ENCODE measurements at regions not wholly inside any gene's neighbourhood (a gene's known extent, or its start where the extent isn't known, plus 50 kb on each side); places are given as distances from the start of the nearest gene placed in this dataset.

GRCh38 chr11:116073854-116074837 lies 569.9 kb upstream of the CADM1 start:
- no peak for DNase-seq (ENCODE audit: low read depth in 4 of 4, low spot score in 2 of 4)

GRCh38 chr11:116072601-116073410 lies 568.6 kb upstream of the CADM1 start:
- no peak for DNase-seq (ENCODE audit: low read depth in 4 of 4, low spot score in 2 of 4)

- DNase-seq (ENCODE audit: low read depth in 4 of 4, low spot score in 2 of 4): no peak
Measured at GRCh38 chr11:116072133-116072532, 567.9 kb upstream of the CADM1 start.

GRCh38 chr11:116071241-116071640 lies 567.0 kb upstream of the CADM1 start:
- DNase-seq (ENCODE audit: low read depth in 4 of 4, low spot score in 2 of 4): no peak

- DNase-seq (ENCODE audit: low read depth in 4 of 4, low spot score in 2 of 4): no peak
Measured at GRCh38 chr11:116070520-116070919, 566.3 kb upstream of the CADM1 start.

GRCh38 chr11:116066777-116067176 lies 562.6 kb upstream of the CADM1 start:
- no peak for DNase-seq (ENCODE audit: low read depth in 4 of 4, low spot score in 2 of 4)

GRCh38 chr11:116065986-116066385 lies 561.8 kb upstream of the CADM1 start:
- no peak for DNase-seq (ENCODE audit: low read depth in 4 of 4, low spot score in 2 of 4)

- DNase-seq (ENCODE audit: low read depth in 4 of 4, low spot score in 2 of 4): no peak
Measured at GRCh38 chr11:116065191-116065895, 561.1 kb upstream of the CADM1 start.

- peak in 2 of 4 donors; percentile 61 to 62 for DNase-seq (ENCODE audit: low read depth in 4 of 4, low spot score in 2 of 4)
Measured at GRCh38 chr11:116062490-116063171, 558.4 kb upstream of the CADM1 start.

- no peak for DNase-seq (ENCODE audit: low read depth in 4 of 4, low spot score in 2 of 4)
Measured at GRCh38 chr11:116062129-116062489, 557.9 kb upstream of the CADM1 start.

- no peak for DNase-seq (ENCODE audit: low read depth in 4 of 4, low spot score in 2 of 4)
Measured at GRCh38 chr11:116061322-116061721, 557.1 kb upstream of the CADM1 start.

- no peak for DNase-seq (ENCODE audit: low read depth in 4 of 4, low spot score in 2 of 4)
Measured at GRCh38 chr11:116059919-116060318, 555.7 kb upstream of the CADM1 start.

GRCh38 chr11:116057000-116057399 lies 552.8 kb upstream of the CADM1 start:
- no peak for DNase-seq (ENCODE audit: low read depth in 4 of 4, low spot score in 2 of 4)

GRCh38 chr11:116055064-116055463 lies 550.8 kb upstream of the CADM1 start:
- DNase-seq (ENCODE audit: low read depth in 4 of 4, low spot score in 2 of 4): no peak

- no peak for DNase-seq (ENCODE audit: low read depth in 4 of 4, low spot score in 2 of 4)
Measured at GRCh38 chr11:116053548-116053919, 549.3 kb upstream of the CADM1 start.

GRCh38 chr11:116052603-116053547 lies 548.7 kb upstream of the CADM1 start:
- DNase-seq (ENCODE audit: low read depth in 4 of 4, low spot score in 2 of 4): no peak

GRCh38 chr11:116051494-116051893 lies 547.3 kb upstream of the CADM1 start:
- DNase-seq (ENCODE audit: low read depth in 4 of 4, low spot score in 2 of 4): no peak

- DNase-seq (ENCODE audit: low read depth in 4 of 4, low spot score in 2 of 4): no peak
Measured at GRCh38 chr11:116049383-116049782, 545.2 kb upstream of the CADM1 start.

GRCh38 chr11:116046127-116046526 lies 541.9 kb upstream of the CADM1 start:
- no peak for DNase-seq (ENCODE audit: low read depth in 4 of 4, low spot score in 2 of 4)
